ENCODE measurements at regions not wholly inside any gene's neighbourhood (a gene's known extent, or its start where the extent isn't known, plus 50 kb on each side); places are given as distances from the start of the nearest gene placed in this dataset.

- peak overlapping the region; percentile 33 for H3K27ac ChIP-seq (ENCODE audit: insufficient read depth, low read length)
- H3K36me3 ChIP-seq (ENCODE audit: control insufficient read depth, insufficient read depth, low read length): no peaks in the 10 kb centered on the region
- peaks cover 8% of the 10 kb centered on the region for H3K4me1 ChIP-seq (ENCODE audit: control insufficient read depth, extremely low read depth, insufficient read depth, low read length)
- H2AFZ ChIP-seq (ENCODE audit: low read length): peak overlapping the region; percentile 55
- H4K20me1 ChIP-seq (ENCODE audit: control insufficient read depth, extremely low read depth, insufficient read depth, low read length): no peaks in the 10 kb centered on the region
- no peaks in the 10 kb centered on the region for H3K27me3 ChIP-seq (ENCODE audit: control insufficient read depth, insufficient read depth, low read length)
- peak; percentile 54 to 93 for DNase-seq (ENCODE audit: low read depth in 2 of 2)
- no peak for TF ChIP-seq EZH2 (IDR thresholded peaks at IDR 0.05; ENCODE audit: low read length, missing control alignments)
- TF ChIP-seq CTCF (conservative IDR thresholded peaks at IDR 0.05 in 1 of 2, IDR thresholded peaks at IDR 0.05 in 1 of 2; ENCODE audit: low read depth in 1 of 2, low read length in 2 of 2): no peak
- H3K79me2 ChIP-seq (ENCODE audit: control insufficient read depth, insufficient read depth, low read length): no peaks in the 10 kb centered on the region
- peak overlapping the region; percentile 84 for H3K4me2 ChIP-seq (ENCODE audit: extremely low read depth, insufficient read depth, low read length)
- H3K4me3 ChIP-seq (replicated peaks in 1 of 4; ENCODE audit: control extremely low read depth in 1 of 4, insufficient read depth in 1 of 4, low read depth in 3 of 4, low read length in 4 of 4): peak overlapping the region in 1 of 4 experiments; percentile 26
- H3K9ac ChIP-seq (ENCODE audit: insufficient read depth, low read length): no peak overlapping the region
- no peaks in the 10 kb centered on the region for H3K9me3 ChIP-seq (ENCODE audit: control insufficient read depth, insufficient read depth, low read depth, low read length)
Observed at GRCh38 chr3:159732172-159733111, 256.2 kb upstream of the IL12A start.

GRCh38 chr3:159733194-159733860 is 255.3 kb upstream of the IL12A start:
- peak overlapping the region; percentile 8 for H3K27ac ChIP-seq (ENCODE audit: insufficient read depth, low read length)

More at GRCh38 chr3:159733194-159733860, 255.3 kb upstream of the IL12A start:
- no peak overlapping the region for H3K4me3 ChIP-seq (replicated peaks in 1 of 4; ENCODE audit: control extremely low read depth in 1 of 4, insufficient read depth in 1 of 4, low read depth in 3 of 4, low read length in 4 of 4)
- TF ChIP-seq EZH2 (IDR thresholded peaks at IDR 0.05; ENCODE audit: low read length, missing control alignments) (no peak), CTCF (conservative IDR thresholded peaks at IDR 0.05 in 1 of 2, IDR thresholded peaks at IDR 0.05 in 1 of 2; ENCODE audit: low read depth in 1 of 2, low read length in 2 of 2) (no peak)
- no peaks in the 10 kb centered on the region for H3K79me2 ChIP-seq (ENCODE audit: control insufficient read depth, insufficient read depth, low read length)
- DNase-seq (ENCODE audit: low read depth in 2 of 2): peak; percentile 44 to 96
- H3K9ac ChIP-seq (ENCODE audit: insufficient read depth, low read length): no peak overlapping the region
- H3K36me3 ChIP-seq (ENCODE audit: control insufficient read depth, insufficient read depth, low read length): no peaks in the 10 kb centered on the region
- peak overlapping the region; percentile 61 for H3K4me2 ChIP-seq (ENCODE audit: extremely low read depth, insufficient read depth, low read length)
- no peaks in the 10 kb centered on the region for H3K9me3 ChIP-seq (ENCODE audit: control insufficient read depth, insufficient read depth, low read depth, low read length)
- H3K4me1 ChIP-seq (ENCODE audit: control insufficient read depth, extremely low read depth, insufficient read depth, low read length): peaks cover 8% of the 10 kb centered on the region
- no peaks in the 10 kb centered on the region for H3K27me3 ChIP-seq (ENCODE audit: control insufficient read depth, insufficient read depth, low read length)
- H2AFZ ChIP-seq (ENCODE audit: low read length): no peak overlapping the region
- H4K20me1 ChIP-seq (ENCODE audit: control insufficient read depth, extremely low read depth, insufficient read depth, low read length): no peaks in the 10 kb centered on the region
